Activated naive CD4-positive, alpha-beta T cell treated with anti-CD3 and anti-CD28 coated beads for 36 hours (primary cell): ENCODE measurements at regions not wholly inside any gene's neighbourhood (a gene's known extent, or its start where the extent isn't known, plus 50 kb on each side); places are given as distances from the start of the nearest gene placed in this dataset.

Experiments
- CTCF ChIA-PET: fragments of 350-600 bp; sonication (Branson Sonifier 250); formaldehyde crosslinking; loops from one replicate; lab custom pipeline; 2021; ENCODE audit warnings: antibody characterized with exemption; lab: Charles Lee
- DNase-seq: peaks from one replicate; pipeline ENCODE4 v3.0.0-alpha.2; 2020
- H3K27ac Mint-ChIP-seq: one replicate; pipeline ENCODE4 v1.8.0; 2021; ENCODE audit warnings: mild to moderate bottlenecking, mixed read lengths
- H3K27me3 Mint-ChIP-seq: one replicate; pipeline ENCODE4 v1.8.0; 2021; ENCODE audit warnings: low read depth, mixed read lengths
- H3K36me3 Mint-ChIP-seq: one replicate; pipeline ENCODE4 v1.8.0; 2021; ENCODE audit warnings: low read depth, mixed read lengths
- H3K4me1 Mint-ChIP-seq: one replicate; pipeline ENCODE4 v1.8.0; 2021; ENCODE audit warnings: low read depth, mixed read lengths
- H3K4me3 Mint-ChIP-seq: one replicate; pipeline ENCODE4 v1.8.0; 2021; ENCODE audit warnings: mild to moderate bottlenecking, moderate library complexity, mixed read lengths
- H3K9me3 Mint-ChIP-seq: one replicate; pipeline ENCODE4 v1.8.0; 2021; ENCODE audit warnings: mixed read lengths
- intact Hi-C: fragments of 100-400 bp; cut with micrococcal nuclease; formaldehyde crosslinking; loops from one replicate; pipeline ENCODE4 v1.15.1; 2023

DNA sequence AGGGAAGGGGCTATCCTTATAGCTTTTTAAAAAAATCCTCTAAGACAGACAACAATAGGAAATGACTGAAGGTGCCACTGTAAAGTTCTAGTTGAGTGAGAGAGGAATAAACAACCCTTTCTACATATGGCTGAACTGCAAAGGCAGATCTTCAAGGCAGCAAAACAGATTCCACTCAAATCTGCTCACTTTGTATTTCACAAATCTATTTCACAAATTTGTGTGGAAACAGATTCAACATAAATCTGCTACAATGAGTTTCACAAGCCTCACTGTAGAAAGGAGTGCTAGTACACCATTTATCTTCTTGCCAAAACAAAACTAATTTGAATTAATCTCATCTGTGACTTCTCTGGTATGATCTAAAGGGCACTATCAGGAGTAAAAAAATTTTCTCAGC lies 451.3 kb downstream of the PLA2G4A start:
- no peaks in the 10 kb centered on the region for H3K36me3 Mint-ChIP-seq
- intact Hi-C loops = no loop called here
- no peak overlapping the region for H3K4me3 Mint-ChIP-seq
- no peaks in the 10 kb centered on the region for H3K9me3 Mint-ChIP-seq
- no peaks in the 10 kb centered on the region for H3K27me3 Mint-ChIP-seq
- no peak for DNase-seq
- CTCF ChIA-PET = no interaction called here
- no peaks in the 10 kb centered on the region for H3K4me1 Mint-ChIP-seq
- H3K27ac Mint-ChIP-seq = no peak overlapping the region

DNA sequence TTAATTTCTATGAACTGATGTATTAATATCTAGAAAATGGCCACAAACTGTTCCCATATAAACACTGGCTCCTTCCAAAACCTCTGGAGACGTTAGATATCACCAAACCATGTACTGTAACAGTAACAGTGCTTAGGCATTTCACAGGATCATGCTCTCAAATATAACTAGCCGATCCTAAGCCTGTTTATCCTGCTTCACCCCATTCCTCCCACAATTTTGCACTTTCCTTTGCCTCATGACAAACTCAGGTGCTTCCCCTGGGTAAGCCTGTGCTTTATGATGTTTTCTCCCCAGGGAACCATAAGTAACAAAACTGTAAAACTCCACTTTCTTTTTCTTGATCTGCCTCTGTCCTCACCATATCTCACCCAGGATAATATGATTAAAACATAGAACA lies 452.3 kb downstream of the PLA2G4A start:
- DNase-seq = no peak
- H3K36me3 Mint-ChIP-seq = no peaks in the 10 kb centered on the region
- H3K4me3 Mint-ChIP-seq = no peak overlapping the region
- no peak overlapping the region for H3K27ac Mint-ChIP-seq
- H3K27me3 Mint-ChIP-seq = no peaks in the 10 kb centered on the region
- intact Hi-C loops = no loop called here
- H3K4me1 Mint-ChIP-seq = no peaks in the 10 kb centered on the region
- no peaks in the 10 kb centered on the region for H3K9me3 Mint-ChIP-seq
- CTCF ChIA-PET = no interaction called here

DNA sequence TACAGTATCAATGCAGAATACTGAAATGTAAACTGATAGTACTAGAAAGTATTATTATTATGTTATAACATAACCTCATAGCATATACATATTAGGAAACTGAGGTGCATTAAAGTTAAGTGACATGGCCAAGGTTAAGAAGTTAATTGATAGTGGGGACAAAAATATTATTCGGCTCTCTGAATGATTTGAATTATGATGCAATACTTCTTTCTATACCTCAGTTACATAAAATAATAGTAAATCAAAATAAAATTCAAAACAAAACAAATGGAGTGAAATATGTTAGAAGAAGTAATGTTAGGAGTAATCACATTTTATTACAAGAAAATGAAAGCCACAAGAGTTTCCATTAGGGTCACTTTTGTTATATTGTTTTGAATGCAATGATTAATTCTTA lies 455.2 kb downstream of the PLA2G4A start:
- no peaks in the 10 kb centered on the region for H3K27me3 Mint-ChIP-seq
- DNase-seq = no peak

DNA sequence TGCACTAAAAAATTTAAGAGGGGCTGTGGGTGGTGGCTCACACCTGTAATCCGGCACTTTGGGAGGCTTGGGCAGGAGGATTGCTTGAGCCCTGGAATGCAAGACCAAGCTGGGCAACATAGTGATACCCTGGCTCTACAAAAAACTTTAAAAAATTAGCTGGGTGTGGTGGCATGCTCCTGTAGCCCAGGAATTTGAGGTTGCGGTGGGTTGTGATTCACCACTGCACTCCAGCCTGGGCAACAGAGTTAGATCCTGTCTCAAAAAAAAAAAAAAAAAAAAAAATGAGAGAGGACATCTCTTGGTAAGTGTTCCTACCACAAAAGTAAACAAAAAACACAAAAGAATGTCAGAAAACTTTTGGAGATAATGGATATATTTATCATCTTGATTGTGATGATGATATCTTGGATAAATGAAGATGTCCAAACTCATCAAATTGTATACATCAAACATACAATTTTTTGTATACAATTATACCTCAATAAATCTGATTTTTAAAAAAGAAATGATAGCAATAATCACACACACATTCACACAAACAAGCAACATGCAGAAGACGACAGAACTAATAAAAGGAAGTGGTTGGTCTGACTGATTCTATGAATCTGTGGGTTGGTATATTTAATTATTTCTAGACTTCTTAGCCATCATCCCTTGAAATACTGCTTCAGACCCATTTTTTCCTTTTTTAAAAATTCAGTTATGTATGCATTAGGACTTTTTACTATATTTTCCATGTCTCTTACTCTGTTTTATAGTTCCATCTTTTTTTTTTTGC lies 465.9 kb downstream of the PLA2G4A start:
- H3K9me3 Mint-ChIP-seq = peaks cover 2% of the 10 kb centered on the region
- H3K27ac Mint-ChIP-seq = no peak overlapping the region
- H3K27me3 Mint-ChIP-seq = no peaks in the 10 kb centered on the region
- no peaks in the 10 kb centered on the region for H3K4me1 Mint-ChIP-seq
- CTCF ChIA-PET = no interaction called here
- no peak for DNase-seq
- intact Hi-C loops = no loop called here
- H3K4me3 Mint-ChIP-seq = no peak overlapping the region
- no peaks in the 10 kb centered on the region for H3K36me3 Mint-ChIP-seq

More for the DNA sequence above, 455.2 kb downstream of the PLA2G4A start:
- H3K36me3 Mint-ChIP-seq = no peaks in the 10 kb centered on the region
- no peaks in the 10 kb centered on the region for H3K4me1 Mint-ChIP-seq
- intact Hi-C loops = no loop called here
- CTCF ChIA-PET = no interaction called here
- no peak overlapping the region for H3K27ac Mint-ChIP-seq
- peaks cover 2% of the 10 kb centered on the region for H3K9me3 Mint-ChIP-seq
- H3K4me3 Mint-ChIP-seq = no peak overlapping the region

DNA sequence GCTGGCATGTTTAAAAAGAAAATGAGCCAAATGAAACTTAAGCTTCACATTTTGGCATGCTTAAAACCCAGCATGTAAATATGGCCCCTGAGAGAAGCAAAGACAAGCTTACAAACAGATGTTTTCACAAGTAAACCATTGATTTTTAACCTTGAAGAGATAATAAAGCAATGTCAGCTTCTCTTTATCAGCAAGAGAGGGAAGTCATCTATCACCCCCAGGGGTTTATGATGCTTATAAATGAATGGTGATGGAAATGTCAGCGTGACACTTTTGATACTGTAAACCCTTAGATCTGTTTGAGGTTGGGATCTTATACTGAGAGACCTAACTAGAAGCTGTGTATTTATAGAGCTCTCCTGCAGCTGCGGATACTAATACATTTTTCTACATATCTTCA lies 471.3 kb downstream of the PLA2G4A start:
- intact Hi-C loops = no loop called here
- Mint-ChIP-seq H3K4me3 (no peak overlapping the region), H3K4me1 (no peaks in the 10 kb centered on the region), H3K27ac (no peak overlapping the region), H3K9me3 (peaks cover 4% of the 10 kb centered on the region), H3K36me3 (no peaks in the 10 kb centered on the region), H3K27me3 (no peaks in the 10 kb centered on the region)
- no peak for DNase-seq
- CTCF ChIA-PET = no interaction called here

DNA sequence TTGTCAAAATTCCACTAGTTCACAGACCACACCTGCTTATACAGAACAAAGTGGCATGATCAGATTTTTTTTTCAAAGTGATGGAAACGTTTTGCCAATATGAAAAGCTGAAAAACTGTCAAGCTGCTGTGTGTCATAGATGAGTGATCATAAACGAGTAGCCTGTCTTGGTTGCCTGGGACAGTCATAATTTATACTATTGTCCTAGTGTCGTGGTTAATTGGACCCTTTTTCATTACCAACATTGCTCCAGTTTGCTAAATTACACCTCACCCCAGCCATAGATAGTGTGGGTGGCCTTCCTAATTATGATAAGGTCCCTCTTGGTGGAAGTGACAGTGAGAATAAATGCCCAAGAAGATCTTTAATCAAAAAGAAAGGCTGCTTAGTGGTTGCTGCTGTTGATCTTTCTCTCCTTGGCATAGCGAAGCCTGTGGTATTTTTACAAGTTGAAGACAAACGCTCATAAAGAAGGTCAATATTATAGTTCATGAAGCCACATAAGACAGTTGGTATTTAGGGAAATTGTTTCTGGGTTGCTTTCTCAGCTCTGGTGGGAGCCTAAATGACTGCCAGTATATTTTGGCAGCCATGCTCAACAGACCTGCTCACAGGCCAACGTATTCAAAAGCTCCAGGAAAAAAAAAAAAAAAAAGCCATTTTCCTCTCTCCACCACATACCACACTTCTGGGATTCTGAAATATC lies 478.1 kb downstream of the PLA2G4A start:
- Mint-ChIP-seq H3K4me3 (no peak overlapping the region), H3K27ac (no peak overlapping the region), H3K36me3 (no peaks in the 10 kb centered on the region), H3K27me3 (no peaks in the 10 kb centered on the region), H3K4me1 (no peaks in the 10 kb centered on the region), H3K9me3 (peaks cover 2% of the 10 kb centered on the region)
- CTCF ChIA-PET = no interaction called here
- intact Hi-C loops = no loop called here
- DNase-seq = no peak

DNA sequence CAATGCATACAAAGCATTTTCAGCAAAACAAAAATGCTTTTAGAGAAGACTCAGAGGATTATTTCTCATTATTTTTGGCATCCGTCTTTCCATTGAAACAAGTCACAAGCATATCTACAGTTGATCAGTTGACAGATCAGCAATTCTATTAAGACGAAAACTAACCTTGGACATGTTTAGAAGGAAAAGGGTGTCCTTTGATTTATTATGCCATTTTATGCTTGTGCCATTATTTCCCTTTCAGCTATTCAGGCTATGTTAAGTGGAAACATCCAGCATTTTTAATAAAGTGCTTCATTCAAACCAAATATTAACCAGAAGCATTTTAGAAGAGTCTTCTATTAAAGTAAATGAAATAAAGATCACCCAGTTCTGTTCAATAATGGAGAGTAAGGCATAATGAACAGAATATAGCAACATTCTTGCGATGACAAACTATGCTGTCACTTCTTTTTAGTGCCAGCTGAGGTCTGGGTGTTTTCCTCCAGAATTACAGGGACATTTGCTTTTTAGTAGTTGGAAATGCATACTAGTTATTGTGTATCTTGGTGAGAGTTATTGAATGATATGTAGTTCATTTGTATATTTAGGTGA lies 481.4 kb downstream of the PLA2G4A start:
- intact Hi-C loops = no loop called here
- no peaks in the 10 kb centered on the region for H3K4me1 Mint-ChIP-seq
- no peak overlapping the region for H3K27ac Mint-ChIP-seq
- CTCF ChIA-PET = no interaction called here
- H3K27me3 Mint-ChIP-seq = no peaks in the 10 kb centered on the region
- DNase-seq = no peak
- H3K36me3 Mint-ChIP-seq = no peaks in the 10 kb centered on the region
- peaks cover 5% of the 10 kb centered on the region for H3K9me3 Mint-ChIP-seq
- H3K4me3 Mint-ChIP-seq = no peak overlapping the region

DNA sequence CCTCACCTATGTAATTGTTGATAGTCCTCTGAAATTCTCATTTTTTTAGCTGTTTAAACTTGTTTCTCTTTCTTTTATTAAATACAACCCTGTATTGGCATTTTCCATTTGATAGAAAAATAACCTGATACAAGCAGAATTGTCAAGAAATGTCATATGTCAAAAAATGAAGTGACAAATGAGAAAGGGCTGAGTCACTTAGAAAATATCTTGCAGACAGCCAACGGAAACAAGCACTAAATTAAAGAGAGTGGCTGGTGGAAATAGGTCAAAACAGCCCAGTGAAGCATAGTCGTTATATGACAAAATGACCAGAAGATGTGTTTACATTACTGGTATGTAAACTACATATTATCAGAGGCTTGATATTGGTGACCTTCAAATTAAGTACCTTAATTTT lies 484.4 kb downstream of the PLA2G4A start:
- H3K4me3 Mint-ChIP-seq = no peak overlapping the region
- H3K36me3 Mint-ChIP-seq = no peaks in the 10 kb centered on the region
- H3K27ac Mint-ChIP-seq = no peak overlapping the region
- no peaks in the 10 kb centered on the region for H3K27me3 Mint-ChIP-seq
- CTCF ChIA-PET = no interaction called here
- H3K4me1 Mint-ChIP-seq = no peaks in the 10 kb centered on the region
- H3K9me3 Mint-ChIP-seq = peaks cover 5% of the 10 kb centered on the region
- no peak for DNase-seq
- intact Hi-C loops = no loop called here

DNA sequence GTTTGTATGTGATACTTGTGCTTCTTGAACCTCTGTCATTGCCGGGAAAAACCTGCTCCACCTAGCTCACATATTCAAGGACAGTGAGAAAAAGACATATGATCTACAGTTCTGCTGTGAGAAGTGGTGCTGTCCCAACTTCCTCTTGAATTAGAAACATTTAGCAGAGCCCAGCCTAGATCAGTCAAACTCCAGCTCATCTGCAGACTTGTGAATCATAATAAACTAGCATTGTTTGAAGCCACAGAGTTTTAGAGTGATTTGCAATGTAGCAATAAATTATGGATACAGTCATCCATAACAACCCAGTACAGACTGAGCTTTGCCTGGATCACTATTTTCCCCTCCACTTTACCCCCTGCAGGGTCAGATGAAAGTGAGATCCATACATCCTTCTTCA lies 497.8 kb downstream of the PLA2G4A start:
- DNase-seq = no peak
- Mint-ChIP-seq H3K27ac (no peak overlapping the region), H3K36me3 (no peaks in the 10 kb centered on the region), H3K27me3 (no peaks in the 10 kb centered on the region), H3K4me1 (no peaks in the 10 kb centered on the region), H3K4me3 (no peak overlapping the region), H3K9me3 (peaks cover 3% of the 10 kb centered on the region)
- CTCF ChIA-PET = no interaction called here
- intact Hi-C loops = no loop called here

DNA sequence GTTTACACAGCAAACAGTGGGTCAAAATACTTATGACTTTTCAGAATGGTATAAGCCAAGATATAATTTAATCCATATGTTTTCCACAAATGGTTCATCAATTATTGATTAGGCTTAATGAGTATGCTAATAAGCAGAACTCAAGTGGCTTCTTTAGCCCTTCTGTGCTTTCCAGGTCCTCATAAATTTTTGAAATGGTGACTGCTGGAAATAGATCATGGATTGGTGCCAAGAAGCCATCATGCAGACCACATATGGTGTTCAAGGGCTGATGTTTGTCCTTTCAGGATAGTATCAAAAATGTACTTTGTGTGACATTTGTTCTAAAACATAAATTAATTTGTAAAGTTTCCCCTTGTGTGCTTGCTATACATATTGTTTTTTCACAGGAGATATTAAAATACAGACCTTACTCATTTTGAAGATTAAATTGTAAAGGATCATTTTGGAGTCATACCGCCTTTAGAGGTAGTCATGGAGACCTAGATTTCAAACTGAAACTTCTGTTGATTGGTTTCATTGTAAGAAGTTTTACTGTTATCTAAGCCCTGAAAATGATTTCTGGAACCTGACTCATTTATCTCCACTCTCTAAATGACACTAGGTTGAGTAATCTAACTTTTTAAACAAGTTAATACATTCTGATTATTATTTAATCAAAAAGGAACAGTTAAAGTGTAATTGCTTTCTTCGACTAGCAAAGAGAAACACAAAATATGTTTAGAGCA lies 507.9 kb downstream of the PLA2G4A start:
- CTCF ChIA-PET = no interaction called here
- DNase-seq = no peak
- intact Hi-C loops = no loop called here
- Mint-ChIP-seq H3K4me1 (no peaks in the 10 kb centered on the region), H3K27me3 (no peaks in the 10 kb centered on the region), H3K9me3 (no peaks in the 10 kb centered on the region), H3K4me3 (no peak overlapping the region), H3K36me3 (no peaks in the 10 kb centered on the region), H3K27ac (no peak overlapping the region)

DNA sequence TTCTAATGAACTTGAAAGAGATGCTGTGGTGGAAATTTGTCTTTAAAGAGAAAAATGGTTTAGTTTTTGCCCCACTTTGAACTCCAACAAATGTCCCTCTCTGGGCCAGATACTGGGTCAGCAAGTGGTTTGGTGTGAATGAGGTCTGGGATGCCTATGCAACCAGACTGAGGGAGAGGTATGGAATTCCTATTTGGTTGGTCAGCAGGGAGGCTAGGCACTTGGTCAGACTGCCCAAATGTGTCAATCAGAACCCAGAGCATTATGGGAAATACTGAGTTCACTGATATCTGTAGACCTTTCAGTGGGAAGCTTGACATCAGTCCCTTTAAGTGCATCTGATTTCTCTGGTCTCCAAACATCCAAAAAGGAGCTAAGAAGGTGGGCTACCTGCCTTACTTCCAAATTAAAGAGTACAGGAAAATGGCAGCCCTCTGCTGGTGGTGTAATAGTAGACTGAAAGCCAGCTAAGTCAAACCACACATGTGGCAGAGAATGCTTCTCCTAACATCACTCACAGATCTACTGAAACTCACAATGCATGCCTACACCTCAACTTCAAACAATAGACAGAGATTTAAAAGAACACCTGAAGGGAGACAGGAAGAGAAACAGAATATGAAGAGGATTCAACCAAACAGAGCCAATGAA lies 510.1 kb downstream of the PLA2G4A start:
- CTCF ChIA-PET = no interaction called here
- Mint-ChIP-seq H3K4me1 (no peaks in the 10 kb centered on the region), H3K9me3 (no peaks in the 10 kb centered on the region), H3K27me3 (no peaks in the 10 kb centered on the region), H3K27ac (no peak overlapping the region), H3K4me3 (no peak overlapping the region), H3K36me3 (no peaks in the 10 kb centered on the region)
- DNase-seq = no peak
- intact Hi-C loops = no loop called here

DNA sequence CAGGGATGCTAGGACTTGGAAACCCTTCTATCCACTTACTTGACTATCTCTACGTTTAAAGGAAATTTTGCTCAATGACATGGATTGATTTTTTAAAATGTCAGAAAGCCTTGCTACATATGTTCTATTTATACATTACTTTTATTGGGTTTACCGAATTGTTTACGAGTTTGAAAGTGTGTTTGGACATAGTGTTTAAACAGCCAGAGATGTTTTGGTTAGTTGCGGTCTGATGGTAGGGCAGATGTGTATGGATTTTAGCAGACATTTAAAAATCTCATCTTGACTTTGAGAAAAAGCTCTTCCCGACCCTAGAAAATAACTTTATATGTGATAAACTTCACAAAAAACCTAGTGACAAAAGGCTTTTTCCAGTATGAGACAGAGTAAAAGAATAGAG lies 513.7 kb downstream of the PLA2G4A start:
- intact Hi-C loops = no loop called here
- H3K9me3 Mint-ChIP-seq = no peaks in the 10 kb centered on the region
- no peaks in the 10 kb centered on the region for H3K4me1 Mint-ChIP-seq
- CTCF ChIA-PET = no interaction called here
- no peaks in the 10 kb centered on the region for H3K27me3 Mint-ChIP-seq
- no peaks in the 10 kb centered on the region for H3K36me3 Mint-ChIP-seq
- H3K4me3 Mint-ChIP-seq = no peak overlapping the region
- no peak for DNase-seq
- no peak overlapping the region for H3K27ac Mint-ChIP-seq
